Ishikawa (cell line): ENCODE measurements at regions not wholly inside any gene's neighbourhood (a gene's known extent, or its start where the extent isn't known, plus 50 kb on each side); places are given as distances from the start of the nearest gene placed in this dataset.

Experiments
- CEBPB ChIP-seq: IDR thresholded peaks from 2 replicates; pipeline ENCODE4 v1.6.1; 2012
- EGR1 ChIP-seq: IDR thresholded peaks from 2 replicates; pipeline ENCODE4 v1.6.1; 2012
- EP300 ChIP-seq: IDR thresholded peaks from 2 replicates; pipeline ENCODE4 v1.6.1; 2012; ENCODE audit warnings: borderline replicate concordance
- NFIC ChIP-seq: IDR thresholded peaks from 2 replicates; pipeline ENCODE4 v1.6.1; 2012
- RAD21 ChIP-seq: IDR thresholded peaks from 2 replicates; pipeline ENCODE4 v1.6.1; 2012; ENCODE audit warnings: low read depth
- REST ChIP-seq: IDR thresholded peaks from 2 replicates; pipeline ENCODE4 v1.6.1; 2012; ENCODE audit warnings: low read depth, mild to moderate bottlenecking
- USF1 ChIP-seq: IDR thresholded peaks from 2 replicates; pipeline ENCODE4 v1.6.1; 2012

GRCh38 chr7:65239324-65239706, 134.3 kb upstream of the ZNF92 start:
- no peak for TF ChIP-seq REST
- no peak for TF ChIP-seq RAD21
- TF ChIP-seq EGR1 = no peak
- TF ChIP-seq USF1 = no peak
- no peak for TF ChIP-seq NFIC
- no peak for TF ChIP-seq CEBPB
- TF ChIP-seq EP300 = no peak
